Liver (tissue), 8 donors: ENCODE measurements at regions not wholly inside any gene's neighbourhood (a gene's known extent, or its start where the extent isn't known, plus 50 kb on each side); places are given as distances from the start of the nearest gene placed in this dataset.

Experiments
- DNase-seq: peaks from one replicate; pipeline ENCODE4 v3.0.0-alpha.2; 2017; ENCODE audit warnings: low spot score
- H3K27ac ChIP-seq, 2 donors: one replicate each; pipeline ENCODE4 v1.7.0; 2013; ENCODE audit warnings: inconsistent platforms in 2 of 2, low read length in 2 of 2, control low read depth in 1 of 2, low read depth in 1 of 2, mild to moderate bottlenecking in 1 of 2
- H3K27me3 ChIP-seq, 4 donors: one replicate each; pipeline versions ENCODE4 v1.6.1 to v1.7.0; 2013; ENCODE audit warnings: low read length in 3 of 4, inconsistent platforms in 1 of 4, mild to moderate bottlenecking in 1 of 4, moderate library complexity in 1 of 4; ENCODE audit not compliant: control insufficient read depth in 4 of 4, insufficient read depth in 4 of 4
- H3K36me3 ChIP-seq, 4 donors: one replicate each; pipeline versions ENCODE4 v1.6.1 to v1.7.0; 2013; ENCODE audit warnings: low read length in 3 of 4, mild to moderate bottlenecking in 3 of 4, low read depth in 1 of 4, moderate library complexity in 1 of 4; ENCODE audit not compliant: control insufficient read depth in 4 of 4, insufficient read depth in 3 of 4
- H3K4me1 ChIP-seq, 4 donors: one replicate each; pipeline versions ENCODE4 v1.6.1 to v1.7.0; 2013; ENCODE audit warnings: low read length in 3 of 4, mild to moderate bottlenecking in 3 of 4, moderate library complexity in 1 of 4; ENCODE audit not compliant: control insufficient read depth in 4 of 4, insufficient read depth in 4 of 4
- H3K4me3 ChIP-seq, 3 donors: one replicate each; pipeline versions ENCODE4 v1.6.1 to v1.7.0; 2013; ENCODE audit warnings: low read length in 3 of 3, control low read depth in 1 of 3, low read depth in 1 of 3, mild to moderate bottlenecking in 1 of 3
- H3K9ac ChIP-seq, 2 donors: one replicate each; pipeline ENCODE4 v1.7.0; 2013; ENCODE audit warnings: low read length in 2 of 2, mild to moderate bottlenecking in 2 of 2, moderate library complexity in 2 of 2, control low read depth in 1 of 2, low read depth in 1 of 2
- H3K9me3 ChIP-seq, 4 donors: one replicate each; pipeline versions ENCODE4 v1.6.1 to v1.7.0; 2013; ENCODE audit warnings: low read length in 3 of 4; ENCODE audit not compliant: control insufficient read depth in 4 of 4
- ATF3 ChIP-seq: IDR thresholded peaks from 2 replicates; pipeline ENCODE4 v1.6.1; 2016; ENCODE audit warnings: antibody characterized with exemption
- EGR1 ChIP-seq, 2 donors: IDR thresholded peaks; 2 replicates each; pipeline ENCODE4 v1.6.1; 2016 to 2018; ENCODE audit warnings: antibody characterized with exemption in 2 of 2, low read depth in 2 of 2
- FOXA1 ChIP-seq: IDR thresholded peaks from 2 replicates; pipeline ENCODE4 v1.6.1; 2016; ENCODE audit warnings: antibody characterized with exemption
- FOXA2 ChIP-seq: IDR thresholded peaks from 2 replicates; pipeline ENCODE4 v1.6.1; 2016; ENCODE audit warnings: antibody characterized with exemption
- GABPA ChIP-seq, 2 donors: IDR thresholded peaks in 1 of 2; conservative IDR thresholded peaks in 1 of 2; 2 replicates each; pipeline ENCODE4 v1.6.1; 2016; ENCODE audit warnings: antibody characterized with exemption in 2 of 2, mild to moderate bottlenecking in 1 of 2, moderate library complexity in 1 of 2
- HNF4A ChIP-seq, 2 donors: conservative IDR thresholded peaks; 2 replicates each; pipeline ENCODE4 v1.6.1; 2016; ENCODE audit warnings: antibody characterized with exemption in 2 of 2, mild to moderate bottlenecking in 2 of 2
- HNF4G ChIP-seq: IDR thresholded peaks from 2 replicates; pipeline ENCODE4 v1.6.1; 2016; ENCODE audit warnings: antibody characterized with exemption
- JUND ChIP-seq, 2 donors: IDR thresholded peaks; 2 replicates each; pipeline ENCODE4 v1.6.1; 2016; ENCODE audit warnings: antibody characterized with exemption in 2 of 2
- MAX ChIP-seq: IDR thresholded peaks from 2 replicates; pipeline ENCODE4 v1.6.1; 2016; ENCODE audit warnings: antibody characterized with exemption
- NR2F2 ChIP-seq: IDR thresholded peaks from 2 replicates; pipeline ENCODE4 v1.6.1; 2016; ENCODE audit warnings: antibody characterized with exemption
- RAD21 ChIP-seq, 2 donors: IDR thresholded peaks; 2 replicates each; pipeline ENCODE4 v1.6.1; 2016; ENCODE audit warnings: antibody characterized with exemption in 2 of 2, mild to moderate bottlenecking in 2 of 2
- REST ChIP-seq: IDR thresholded peaks from 2 replicates; pipeline ENCODE4 v1.6.1; 2016; ENCODE audit warnings: antibody characterized with exemption, mild to moderate bottlenecking
- RXRA ChIP-seq, 2 donors: IDR thresholded peaks; 2 replicates each; pipeline ENCODE4 v1.6.1; 2017 to 2018; ENCODE audit warnings: antibody characterized with exemption in 2 of 2, mild to moderate bottlenecking in 1 of 2
- SP1 ChIP-seq: IDR thresholded peaks from 2 replicates; pipeline ENCODE4 v1.6.1; 2018; ENCODE audit warnings: antibody characterized with exemption, mild to moderate bottlenecking
- TAF1 ChIP-seq: conservative IDR thresholded peaks from 2 replicates; pipeline ENCODE4 v1.6.1; 2016; ENCODE audit warnings: antibody characterized with exemption, mild to moderate bottlenecking
- YY1 ChIP-seq: IDR thresholded peaks from 2 replicates; pipeline ENCODE4 v1.6.1; 2016; ENCODE audit warnings: antibody characterized with exemption, mild to moderate bottlenecking
- ZBTB33 ChIP-seq: IDR thresholded peaks from 2 replicates; pipeline ENCODE4 v1.6.1; 2016; ENCODE audit warnings: antibody characterized with exemption
- WGBS: extraction: QIAGEN DNeasy Blood & Tissue Kit; methylation state at CpG from one replicate; pipeline ENCODE4 v1.1.7; 2013; 5-methylcytosine and 5-hydroxymethylcytosine counted together
- TF ChIP-seq, protein P1 (sequence below): fragments of 150-350 bp; IDR thresholded peaks from 2 replicates; pipeline ENCODE4 v1.5.1; 2017; ENCODE audit warnings: improper control_type of control experiment, low read depth, low read length; ENCODE audit not compliant: missing input control
- donor health status: healthy.
- donor health status: healthy.
- donor health status: healthy.
- donor health status: healthy.
- donor health status: healthy.

- no peak overlapping the region for H3K9ac ChIP-seq
- no peak overlapping the region for H3K4me3 ChIP-seq
- no peak for DNase-seq
- no peaks in the 10 kb centered on the region for H3K27me3 ChIP-seq
- no peaks in the 10 kb centered on the region for H3K36me3 ChIP-seq
- WGBS = 95% methylated on average over 2 of the region's 2 CpGs
- TF ChIP-seq EGR1 (IDR thresholded peaks at IDR 0.05; ENCODE audit: low read depth in 2 of 2) = no peak
- TF ChIP-seq YY1 = no peak
- no peak overlapping the region for H3K27ac ChIP-seq
- H3K4me1 ChIP-seq = no peaks in the 10 kb centered on the region
- H3K9me3 ChIP-seq = peaks cover 0 to 12% (median 6%) of the 10 kb centered on the region in 4 donors
Measured at GRCh38 chr3:6047016-6047415, 813.9 kb upstream of the GRM7 start.

DNA sequence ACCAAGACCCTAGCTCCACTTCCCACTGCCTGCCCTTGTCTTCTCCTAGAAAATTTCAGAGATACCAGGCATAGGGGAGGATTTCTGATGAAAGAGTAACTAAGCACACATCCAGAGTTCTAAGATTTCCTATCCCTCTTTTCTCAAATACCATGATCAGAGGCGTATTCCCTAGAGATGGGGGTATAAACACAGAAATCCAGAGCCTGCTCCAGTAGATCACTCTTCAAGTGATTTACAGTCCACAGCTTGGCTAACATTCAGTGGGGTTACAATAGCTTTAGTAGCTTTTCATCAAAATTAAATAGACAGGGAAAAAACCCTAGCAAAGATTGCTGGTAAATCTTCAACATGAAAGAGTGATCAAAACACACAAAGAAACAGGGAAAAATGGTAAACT lies 800.7 kb upstream of the GRM7 start:
- no peaks in the 10 kb centered on the region for H3K36me3 ChIP-seq
- no peaks in the 10 kb centered on the region for H3K27me3 ChIP-seq
- no peak overlapping the region for H3K4me3 ChIP-seq
- no peak overlapping the region for H3K27ac ChIP-seq
- WGBS = 87% methylated on average over 1 of the region's 1 CpG
- no peak overlapping the region for H3K9ac ChIP-seq
- H3K4me1 ChIP-seq = no peaks in the 10 kb centered on the region
- no peak for DNase-seq
- no peak for TF ChIP-seq TAF1
- TF ChIP-seq JUND (IDR thresholded peaks at IDR 0.05) = no peak
- no peak for TF ChIP-seq FOXA2
- TF ChIP-seq RXRA (IDR thresholded peaks at IDR 0.05) = no peak
- no peak for TF ChIP-seq NR2F2
- TF ChIP-seq MAX = no peak
- TF ChIP-seq HNF4A (conservative IDR thresholded peaks at IDR 0.05) = no peak
- no peaks in the 10 kb centered on the region for H3K9me3 ChIP-seq

GRCh38 chr3:6062261-6063187 lies 798.4 kb upstream of the GRM7 start:
- DNase-seq = no peak
- H3K27me3 ChIP-seq = no peaks in the 10 kb centered on the region
- no peak overlapping the region for H3K27ac ChIP-seq
- H3K9me3 ChIP-seq = no peaks in the 10 kb centered on the region
- TF ChIP-seq HNF4A (conservative IDR thresholded peaks at IDR 0.05) = no peak
- TF ChIP-seq NR2F2 = no peak
- TF ChIP-seq, protein P1, sequence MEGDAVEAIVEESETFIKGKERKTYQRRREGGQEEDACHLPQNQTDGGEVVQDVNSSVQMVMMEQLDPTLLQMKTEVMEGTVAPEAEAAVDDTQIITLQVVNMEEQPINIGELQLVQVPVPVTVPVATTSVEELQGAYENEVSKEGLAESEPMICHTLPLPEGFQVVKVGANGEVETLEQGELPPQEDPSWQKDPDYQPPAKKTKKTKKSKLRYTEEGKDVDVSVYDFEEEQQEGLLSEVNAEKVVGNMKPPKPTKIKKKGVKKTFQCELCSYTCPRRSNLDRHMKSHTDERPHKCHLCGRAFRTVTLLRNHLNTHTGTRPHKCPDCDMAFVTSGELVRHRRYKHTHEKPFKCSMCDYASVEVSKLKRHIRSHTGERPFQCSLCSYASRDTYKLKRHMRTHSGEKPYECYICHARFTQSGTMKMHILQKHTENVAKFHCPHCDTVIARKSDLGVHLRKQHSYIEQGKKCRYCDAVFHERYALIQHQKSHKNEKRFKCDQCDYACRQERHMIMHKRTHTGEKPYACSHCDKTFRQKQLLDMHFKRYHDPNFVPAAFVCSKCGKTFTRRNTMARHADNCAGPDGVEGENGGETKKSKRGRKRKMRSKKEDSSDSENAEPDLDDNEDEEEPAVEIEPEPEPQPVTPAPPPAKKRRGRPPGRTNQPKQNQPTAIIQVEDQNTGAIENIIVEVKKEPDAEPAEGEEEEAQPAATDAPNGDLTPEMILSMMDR = no peak
- no peak for TF ChIP-seq YY1
- TF ChIP-seq SP1 = no peak
- no peak for TF ChIP-seq ATF3
- no peak for TF ChIP-seq MAX
- no peak for TF ChIP-seq HNF4G
- no peak for TF ChIP-seq RXRA (IDR thresholded peaks at IDR 0.05)
- TF ChIP-seq RAD21 (IDR thresholded peaks at IDR 0.05) = no peak
- TF ChIP-seq TAF1 = no peak
- TF ChIP-seq FOXA2 = no peak
- TF ChIP-seq REST = no peak
- TF ChIP-seq EGR1 (IDR thresholded peaks at IDR 0.05; ENCODE audit: low read depth in 2 of 2) = no peak
- TF ChIP-seq FOXA1 = no peak
- no peak for TF ChIP-seq ZBTB33
- no peak for TF ChIP-seq GABPA (IDR thresholded peaks at IDR 0.05 in 1 of 2, conservative IDR thresholded peaks at IDR 0.05 in 1 of 2)
- no peaks in the 10 kb centered on the region for H3K4me1 ChIP-seq
- H3K4me3 ChIP-seq = no peak overlapping the region
- 66% methylated on average over 6 of the region's 6 CpGs for WGBS
- H3K36me3 ChIP-seq = no peaks in the 10 kb centered on the region
- H3K9ac ChIP-seq = no peak overlapping the region
